Osteocyte (in vitro differentiated cells): ENCODE measurements at regions not wholly inside any gene's neighbourhood (a gene's known extent, or its start where the extent isn't known, plus 50 kb on each side); places are given as distances from the start of the nearest gene placed in this dataset.

Experiments
- DNase-seq: peaks from one replicate; pipeline ENCODE4 v3.0.0; 2021; ENCODE audit warnings: mixed read lengths; ENCODE audit not compliant: unreplicated experiment; ENCODE audit errors: extremely low spot score
- H3K27ac Mint-ChIP-seq: one replicate; pipeline ENCODE4 v1.8.0; 2021; ENCODE audit warnings: mild to moderate bottlenecking, mixed read lengths; ENCODE audit not compliant: unreplicated experiment
- H3K27me3 Mint-ChIP-seq: one replicate; pipeline ENCODE4 v1.8.0; 2021; ENCODE audit warnings: mixed read lengths; ENCODE audit not compliant: unreplicated experiment
- H3K36me3 Mint-ChIP-seq: one replicate; pipeline ENCODE4 v1.8.0; 2021; ENCODE audit warnings: mixed read lengths; ENCODE audit not compliant: unreplicated experiment
- H3K4me1 Mint-ChIP-seq: one replicate; pipeline ENCODE4 v1.8.0; 2021; ENCODE audit warnings: mixed read lengths; ENCODE audit not compliant: unreplicated experiment
- H3K4me3 Mint-ChIP-seq: one replicate; pipeline ENCODE4 v1.8.0; 2021; ENCODE audit warnings: mild to moderate bottlenecking, moderate library complexity, mixed read lengths; ENCODE audit not compliant: unreplicated experiment
- H3K9me3 Mint-ChIP-seq: one replicate; pipeline ENCODE4 v1.8.0; 2021; ENCODE audit warnings: mixed read lengths; ENCODE audit not compliant: unreplicated experiment
- TF ChIP-seq, protein P1 (sequence below): fragments of 200-600 bp; sonication (generic); IDR thresholded peaks from 2 replicates; pipeline ENCODE4 v1.5.0; 2021; ENCODE audit warnings: antibody characterized with exemption, mild to moderate bottlenecking, moderate library complexity

DNA sequence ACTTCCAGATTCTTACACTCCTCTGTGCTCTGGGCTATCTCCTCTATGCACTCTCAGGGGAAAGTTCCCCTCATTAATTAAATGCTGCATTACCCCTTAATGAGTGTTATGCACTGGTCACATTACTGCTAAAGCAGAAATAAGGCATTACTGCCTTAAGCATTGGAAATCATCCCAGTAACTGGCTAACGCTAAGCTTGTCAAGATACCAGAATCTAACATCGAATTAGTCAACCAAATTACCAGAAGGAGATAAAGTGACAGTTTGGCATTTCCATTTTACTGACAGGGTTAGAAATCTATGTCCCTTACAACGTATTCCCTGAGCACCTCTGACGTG is 69.5 kb upstream of the FAM169A start:
- H3K4me3 Mint-ChIP-seq, result no peak overlapping the region
- no peak overlapping the region for H3K27ac Mint-ChIP-seq
- H3K9me3 Mint-ChIP-seq, result no peaks in the 10 kb centered on the region
- H3K36me3 Mint-ChIP-seq, result no peaks in the 10 kb centered on the region
- TF ChIP-seq, protein P1, sequence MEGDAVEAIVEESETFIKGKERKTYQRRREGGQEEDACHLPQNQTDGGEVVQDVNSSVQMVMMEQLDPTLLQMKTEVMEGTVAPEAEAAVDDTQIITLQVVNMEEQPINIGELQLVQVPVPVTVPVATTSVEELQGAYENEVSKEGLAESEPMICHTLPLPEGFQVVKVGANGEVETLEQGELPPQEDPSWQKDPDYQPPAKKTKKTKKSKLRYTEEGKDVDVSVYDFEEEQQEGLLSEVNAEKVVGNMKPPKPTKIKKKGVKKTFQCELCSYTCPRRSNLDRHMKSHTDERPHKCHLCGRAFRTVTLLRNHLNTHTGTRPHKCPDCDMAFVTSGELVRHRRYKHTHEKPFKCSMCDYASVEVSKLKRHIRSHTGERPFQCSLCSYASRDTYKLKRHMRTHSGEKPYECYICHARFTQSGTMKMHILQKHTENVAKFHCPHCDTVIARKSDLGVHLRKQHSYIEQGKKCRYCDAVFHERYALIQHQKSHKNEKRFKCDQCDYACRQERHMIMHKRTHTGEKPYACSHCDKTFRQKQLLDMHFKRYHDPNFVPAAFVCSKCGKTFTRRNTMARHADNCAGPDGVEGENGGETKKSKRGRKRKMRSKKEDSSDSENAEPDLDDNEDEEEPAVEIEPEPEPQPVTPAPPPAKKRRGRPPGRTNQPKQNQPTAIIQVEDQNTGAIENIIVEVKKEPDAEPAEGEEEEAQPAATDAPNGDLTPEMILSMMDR, result no peak
- no peaks in the 10 kb centered on the region for H3K27me3 Mint-ChIP-seq
- DNase-seq, result no peak
- H3K4me1 Mint-ChIP-seq, result peaks cover 12% of the 10 kb centered on the region

DNA sequence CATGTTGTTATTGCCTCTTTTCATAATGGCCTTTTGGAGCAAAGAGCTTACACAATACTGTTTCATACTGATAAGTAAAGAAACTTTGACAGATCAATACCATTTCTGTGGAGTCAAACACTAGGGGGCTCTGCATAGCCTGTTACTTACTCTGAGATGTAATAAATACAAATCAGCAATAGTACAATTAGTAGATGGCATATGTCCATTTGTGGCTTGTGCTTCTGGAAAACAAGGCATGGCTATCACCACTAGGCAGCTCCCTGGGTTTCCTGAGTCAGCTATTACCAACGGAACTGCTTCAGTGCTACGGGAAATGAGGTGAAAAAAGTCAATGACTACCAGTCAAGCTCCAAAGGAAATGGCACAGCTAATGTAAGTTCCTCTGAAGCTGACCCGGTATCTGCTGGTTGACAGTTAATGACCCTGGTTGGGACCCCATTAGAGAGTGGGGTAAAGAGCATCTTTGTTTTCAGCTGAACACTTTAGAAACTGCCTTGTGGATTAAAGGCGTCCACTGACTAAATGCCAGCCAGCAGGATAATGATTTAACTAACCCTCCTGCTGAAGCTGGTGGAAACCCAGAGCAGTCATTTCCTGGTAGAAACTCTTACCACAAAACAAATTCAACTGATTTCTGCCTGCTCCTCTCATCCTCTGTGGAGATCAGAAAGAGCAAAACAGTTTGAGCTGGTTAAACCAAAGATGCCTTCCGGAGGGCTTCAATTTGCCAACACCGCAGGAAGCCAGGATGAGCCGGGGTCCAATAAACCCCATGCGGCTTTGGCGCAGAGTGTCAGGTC is 69.0 kb upstream of the FAM169A start:
- H3K4me1 Mint-ChIP-seq, result peaks cover 12% of the 10 kb centered on the region
- H3K27me3 Mint-ChIP-seq, result no peaks in the 10 kb centered on the region
- no peak overlapping the region for H3K27ac Mint-ChIP-seq
- DNase-seq, result no peak
- H3K4me3 Mint-ChIP-seq, result no peak overlapping the region
- H3K36me3 Mint-ChIP-seq, result no peaks in the 10 kb centered on the region
- no peaks in the 10 kb centered on the region for H3K9me3 Mint-ChIP-seq
- TF ChIP-seq, protein P1, result peak; percentile 44

DNA sequence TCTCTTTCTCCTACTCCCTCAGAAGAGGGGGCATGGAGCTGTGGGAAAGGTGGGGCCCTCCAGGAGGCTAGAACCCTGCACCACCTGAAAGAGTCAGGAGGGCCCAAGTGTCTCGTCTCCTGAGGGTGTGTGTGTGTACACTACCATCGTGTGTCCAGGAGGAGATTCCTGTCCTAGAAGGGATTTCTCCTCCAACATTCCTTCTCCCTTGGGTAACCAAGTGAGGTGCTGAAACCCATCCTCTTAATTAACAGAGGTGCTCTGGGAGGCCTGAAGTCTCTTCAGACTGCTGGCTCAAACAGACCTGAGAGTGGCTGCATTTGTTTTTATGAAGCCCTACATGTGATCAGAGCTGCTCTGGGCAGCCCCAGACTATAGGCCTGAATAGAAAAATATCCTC is 61.1 kb upstream of the FAM169A start:
- Mint-ChIP-seq H3K9me3 (no peaks in the 10 kb centered on the region), H3K36me3 (no peaks in the 10 kb centered on the region), H3K27me3 (no peaks in the 10 kb centered on the region), H3K27ac (no peak overlapping the region), H3K4me3 (no peak overlapping the region), H3K4me1 (no peaks in the 10 kb centered on the region)
- no peak for DNase-seq
- TF ChIP-seq, protein P1, result no peak

DNA sequence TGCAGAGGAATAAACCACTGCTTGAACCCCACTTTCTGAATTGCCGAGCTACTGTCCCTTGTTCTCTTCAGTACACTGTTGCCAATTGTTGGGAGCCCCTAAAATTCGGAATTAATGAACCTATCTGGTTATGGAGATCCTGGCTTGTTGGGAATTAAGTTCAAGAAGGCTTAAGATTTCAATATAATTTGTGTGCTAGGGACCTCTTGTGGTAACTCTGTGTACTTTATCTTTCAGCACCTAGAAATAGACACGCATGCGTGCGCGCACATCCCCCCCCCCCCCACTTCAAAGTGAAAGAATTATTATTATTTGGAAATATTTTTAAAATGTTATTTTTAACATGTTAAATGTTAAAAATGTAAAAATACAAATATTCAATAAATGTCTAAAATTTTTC is 53.3 kb upstream of the FAM169A start:
- Mint-ChIP-seq H3K9me3 (peaks cover 7% of the 10 kb centered on the region), H3K36me3 (no peaks in the 10 kb centered on the region), H3K4me1 (peaks cover 8% of the 10 kb centered on the region), H3K27ac (no peak overlapping the region), H3K4me3 (no peak overlapping the region), H3K27me3 (no peaks in the 10 kb centered on the region)
- TF ChIP-seq, protein P1, result peak; percentile 67
- no peak for DNase-seq

DNA sequence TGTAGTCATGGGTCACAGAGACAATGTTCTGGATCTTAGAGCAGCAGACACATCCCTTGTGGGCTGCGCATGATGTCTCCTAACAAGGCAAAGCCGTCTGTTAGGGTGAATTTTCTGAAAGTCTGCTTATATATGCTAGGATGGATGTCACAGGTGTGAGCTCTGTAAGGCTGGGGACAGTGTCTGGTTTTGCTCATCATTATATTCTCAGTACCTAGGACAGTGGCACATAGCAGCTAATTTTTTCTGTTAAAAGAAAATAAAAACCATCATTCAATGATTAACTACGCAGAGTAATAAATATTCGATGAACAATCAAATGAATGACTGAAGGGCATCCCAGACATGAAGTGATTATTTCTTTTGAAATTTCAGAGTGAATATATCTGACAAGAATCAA is 52.9 kb upstream of the FAM169A start:
- H3K27me3 Mint-ChIP-seq, result no peaks in the 10 kb centered on the region
- TF ChIP-seq, protein P1, result no peak
- H3K4me3 Mint-ChIP-seq, result no peak overlapping the region
- no peak for DNase-seq
- H3K27ac Mint-ChIP-seq, result no peak overlapping the region
- peaks cover 7% of the 10 kb centered on the region for H3K9me3 Mint-ChIP-seq
- H3K36me3 Mint-ChIP-seq, result no peaks in the 10 kb centered on the region
- peaks cover 8% of the 10 kb centered on the region for H3K4me1 Mint-ChIP-seq
